ENCODE measurements at regions not wholly inside any gene's neighbourhood (a gene's known extent, or its start where the extent isn't known, plus 50 kb on each side); places are given as distances from the start of the nearest gene placed in this dataset.

- TF ChIP-seq TEAD4 (IDR thresholded peaks at IDR 0.05) = no peak
- TF ChIP-seq CREB1 (IDR thresholded peaks at IDR 0.05; ENCODE audit: low read depth) = no peak
- no peak for TF ChIP-seq EGR1 (IDR thresholded peaks at IDR 0.05)
- TF ChIP-seq USF1 (IDR thresholded peaks at IDR 0.05) = no peak
- TF ChIP-seq FOXM1 (IDR thresholded peaks at IDR 0.05; ENCODE audit: borderline replicate concordance, low read depth) = no peak
- no peak for TF ChIP-seq ZBTB7A (IDR thresholded peaks at IDR 0.05; ENCODE audit: low read depth)
- no peak for TF ChIP-seq YY1 (IDR thresholded peaks at IDR 0.05; ENCODE audit: low read depth)
- TF ChIP-seq REST (IDR thresholded peaks at IDR 0.05; ENCODE audit: low read depth) = no peak
- TF ChIP-seq NFIC (IDR thresholded peaks at IDR 0.05) = no peak
- TF ChIP-seq MAX (IDR thresholded peaks at IDR 0.05) = no peak
- no peak for TF ChIP-seq TCF12 (IDR thresholded peaks at IDR 0.05; ENCODE audit: low read depth)
- TF ChIP-seq CEBPB (IDR thresholded peaks at IDR 0.05) = no peak
- no peak for TF ChIP-seq TAF1 (IDR thresholded peaks at IDR 0.05; ENCODE audit: low read depth)
- TF ChIP-seq EP300 (IDR thresholded peaks at IDR 0.05; ENCODE audit: borderline replicate concordance) = no peak
- no peak for TF ChIP-seq RAD21 (IDR thresholded peaks at IDR 0.05; ENCODE audit: low read depth)
These were observed 198.9 kb upstream of the PTGFR start for GRCh38 chr1:78291872-78292271.

- no peak for TF ChIP-seq FOXM1 (IDR thresholded peaks at IDR 0.05; ENCODE audit: borderline replicate concordance, low read depth)
- no peak for TF ChIP-seq REST (IDR thresholded peaks at IDR 0.05; ENCODE audit: low read depth)
- TF ChIP-seq TEAD4 (IDR thresholded peaks at IDR 0.05) = no peak
- no peak for TF ChIP-seq NFIC (IDR thresholded peaks at IDR 0.05)
- no peak for TF ChIP-seq EP300 (IDR thresholded peaks at IDR 0.05; ENCODE audit: borderline replicate concordance)
- no peak for TF ChIP-seq EGR1 (IDR thresholded peaks at IDR 0.05)
These were observed 198.4 kb upstream of the PTGFR start for GRCh38 chr1:78292361-78292760.

- no peak for TF ChIP-seq USF1 (IDR thresholded peaks at IDR 0.05)
- TF ChIP-seq TEAD4 (IDR thresholded peaks at IDR 0.05) = no peak
- no peak for TF ChIP-seq CEBPB (IDR thresholded peaks at IDR 0.05)
- TF ChIP-seq EP300 (IDR thresholded peaks at IDR 0.05; ENCODE audit: borderline replicate concordance) = no peak
- no peak for TF ChIP-seq TAF1 (IDR thresholded peaks at IDR 0.05; ENCODE audit: low read depth)
- TF ChIP-seq TCF12 (IDR thresholded peaks at IDR 0.05; ENCODE audit: low read depth) = no peak
- TF ChIP-seq NFIC (IDR thresholded peaks at IDR 0.05) = no peak
- no peak for TF ChIP-seq ZBTB7A (IDR thresholded peaks at IDR 0.05; ENCODE audit: low read depth)
- TF ChIP-seq YY1 (IDR thresholded peaks at IDR 0.05; ENCODE audit: low read depth) = no peak
- TF ChIP-seq CREB1 (IDR thresholded peaks at IDR 0.05; ENCODE audit: low read depth) = no peak
- TF ChIP-seq RAD21 (IDR thresholded peaks at IDR 0.05; ENCODE audit: low read depth) = no peak
- no peak for TF ChIP-seq EGR1 (IDR thresholded peaks at IDR 0.05)
- TF ChIP-seq FOXM1 (IDR thresholded peaks at IDR 0.05; ENCODE audit: borderline replicate concordance, low read depth) = no peak
These were observed 192.9 kb upstream of the PTGFR start for GRCh38 chr1:78297836-78298235.

- TF ChIP-seq TAF1 (IDR thresholded peaks at IDR 0.05; ENCODE audit: low read depth) (no peak), YY1 (IDR thresholded peaks at IDR 0.05; ENCODE audit: low read depth) (no peak), CREB1 (IDR thresholded peaks at IDR 0.05; ENCODE audit: low read depth) (no peak), NFIC (IDR thresholded peaks at IDR 0.05) (no peak), FOXM1 (IDR thresholded peaks at IDR 0.05; ENCODE audit: borderline replicate concordance, low read depth) (no peak)
These were observed 192.4 kb upstream of the PTGFR start for GRCh38 chr1:78298349-78298748.

- TF ChIP-seq TAF1 (IDR thresholded peaks at IDR 0.05; ENCODE audit: low read depth) = no peak
- TF ChIP-seq NFIC (IDR thresholded peaks at IDR 0.05) = no peak
- no peak for TF ChIP-seq MAX (IDR thresholded peaks at IDR 0.05)
- no peak for TF ChIP-seq EGR1 (IDR thresholded peaks at IDR 0.05)
- TF ChIP-seq REST (IDR thresholded peaks at IDR 0.05; ENCODE audit: low read depth) = no peak
- TF ChIP-seq USF1 (IDR thresholded peaks at IDR 0.05) = no peak
- no peak for TF ChIP-seq TEAD4 (IDR thresholded peaks at IDR 0.05)
- no peak for TF ChIP-seq ZBTB7A (IDR thresholded peaks at IDR 0.05; ENCODE audit: low read depth)
- no peak for TF ChIP-seq CEBPB (IDR thresholded peaks at IDR 0.05)
- no peak for TF ChIP-seq RAD21 (IDR thresholded peaks at IDR 0.05; ENCODE audit: low read depth)
These were observed 189.6 kb upstream of the PTGFR start for GRCh38 chr1:78301141-78301540.
